Iris pigment epithelial cell (primary cell): ENCODE measurements at regions not wholly inside any gene's neighbourhood (a gene's known extent, or its start where the extent isn't known, plus 50 kb on each side); places are given as distances from the start of the nearest gene placed in this dataset.
"Not testable (repeated sequence)": the region's sequence is repeated elsewhere in the genome, so short reads cannot be mapped to it uniquely, and the experiment has no call there.

Experiments
- DNase-seq: peaks from one replicate; pipeline ENCODE4 v3.0.0-alpha.2; 2011; ENCODE audit warnings: low read depth

GRCh38 chr13:61358599-61358998, 57.0 kb downstream of the PCDH20 start:
- no peak for DNase-seq

- no peak for DNase-seq
These were observed 65.3 kb downstream of the PCDH20 start for GRCh38 chr13:61350341-61350740.

- DNase-seq = no peak
These were observed 76.5 kb downstream of the PCDH20 start for GRCh38 chr13:61339054-61339621.

- no peak for DNase-seq
These were observed 99.0 kb downstream of the PCDH20 start for GRCh38 chr13:61316647-61317046.

GRCh38 chr13:61294467-61295191, 121.0 kb downstream of the PCDH20 start:
- no peak for DNase-seq

GRCh38 chr13:61286148-61286745, 129.4 kb downstream of the PCDH20 start:
- no peak for DNase-seq

- DNase-seq = no peak
These were observed 137.9 kb downstream of the PCDH20 start for GRCh38 chr13:61277586-61278276.

GRCh38 chr13:61277088-61277487, 138.6 kb downstream of the PCDH20 start:
- DNase-seq = no peak

- no peak for DNase-seq
These were observed 139.2 kb downstream of the PCDH20 start for GRCh38 chr13:61276401-61276800.

- no peak for DNase-seq
These were observed 139.9 kb downstream of the PCDH20 start for GRCh38 chr13:61275736-61276135.

GRCh38 chr13:61275251-61275650, 140.4 kb downstream of the PCDH20 start:
- no peak for DNase-seq

GRCh38 chr13:61266896-61267295, 148.8 kb downstream of the PCDH20 start:
- not testable (repeated sequence) for DNase-seq

- DNase-seq = no peak
These were observed 153.7 kb downstream of the PCDH20 start for GRCh38 chr13:61261746-61262472.

- no peak for DNase-seq
These were observed 157.5 kb downstream of the PCDH20 start for GRCh38 chr13:61258185-61258584.

GRCh38 chr13:61255040-61255796, 160.4 kb downstream of the PCDH20 start:
- peak; percentile 0 for DNase-seq

- DNase-seq = no peak
These were observed 162.4 kb downstream of the PCDH20 start for GRCh38 chr13:61253105-61253877.

- no peak for DNase-seq
These were observed 163.4 kb downstream of the PCDH20 start for GRCh38 chr13:61252213-61252612.

- DNase-seq = no peak
These were observed 168.3 kb downstream of the PCDH20 start for GRCh38 chr13:61247149-61247936.

GRCh38 chr13:61246351-61246750, 169.3 kb downstream of the PCDH20 start:
- DNase-seq = no peak

- no peak for DNase-seq
These were observed 200.0 kb downstream of the PCDH20 start for GRCh38 chr13:61215601-61216000.
